ENCODE measurements at regions not wholly inside any gene's neighbourhood (a gene's known extent, or its start where the extent isn't known, plus 50 kb on each side); places are given as distances from the start of the nearest gene placed in this dataset.

- intact Hi-C loops (cut with DNase I): no loop called here
- no peak for DNase-seq
- Histone ChIP-seq H3K4me3 (ENCODE audit: low read length in 3 of 3) (no peak overlapping the region), H3K9me3 (ENCODE audit: control insufficient read depth in 2 of 3, insufficient read depth in 1 of 3, low read length in 3 of 3) (peaks cover 0 to 13% (median 3%) of the 10 kb centered on the region in 3 donors), H3K9ac (ENCODE audit: low read length in 3 of 3) (no peak overlapping the region), H3K27me3 (ENCODE audit: control insufficient read depth, insufficient read depth, low read length) (no peaks in the 10 kb centered on the region), H3K27ac (ENCODE audit: low read depth in 2 of 2, low read length in 2 of 2) (no peak overlapping the region), H3K4me1 (ENCODE audit: control insufficient read depth in 2 of 3, insufficient read depth in 2 of 3, low read depth in 1 of 3, low read length in 3 of 3) (no peaks in the 10 kb centered on the region), H3K36me3 (ENCODE audit: control insufficient read depth in 2 of 3, insufficient read depth in 3 of 3, low read length in 3 of 3) (no peaks in the 10 kb centered on the region)
- no peak for TF ChIP-seq CTCF (IDR thresholded peaks at IDR 0.05; ENCODE audit: borderline replicate concordance, extremely low read depth, insufficient read depth)
- no peak for FAIRE-seq
Observed at GRCh38 chr12:127175361-127175760, 1091.6 kb upstream of the TMEM132C start.

GRCh38 chr12:127176804-127177203, 1090.2 kb upstream of the TMEM132C start:
- H3K4me1 ChIP-seq (ENCODE audit: control insufficient read depth in 2 of 3, insufficient read depth in 2 of 3, low read depth in 1 of 3, low read length in 3 of 3): no peaks in the 10 kb centered on the region
- H3K4me3 ChIP-seq (ENCODE audit: low read length in 3 of 3): no peak overlapping the region
- H3K9me3 ChIP-seq (ENCODE audit: control insufficient read depth in 2 of 3, insufficient read depth in 1 of 3, low read length in 3 of 3): peaks cover 0 to 13% (median 3%) of the 10 kb centered on the region in 3 donors
- intact Hi-C loops (cut with DNase I): no loop called here
- H3K9ac ChIP-seq (ENCODE audit: low read length in 3 of 3): no peak overlapping the region
- no peaks in the 10 kb centered on the region for H3K36me3 ChIP-seq (ENCODE audit: control insufficient read depth in 2 of 3, insufficient read depth in 3 of 3, low read length in 3 of 3)
- DNase-seq: no peak
- H3K27me3 ChIP-seq (ENCODE audit: control insufficient read depth, insufficient read depth, low read length): no peaks in the 10 kb centered on the region
- no peak for FAIRE-seq
- TF ChIP-seq CTCF (IDR thresholded peaks at IDR 0.05; ENCODE audit: borderline replicate concordance, extremely low read depth, insufficient read depth): no peak
- H3K27ac ChIP-seq (ENCODE audit: low read depth in 2 of 2, low read length in 2 of 2): no peak overlapping the region

GRCh38 chr12:127178052-127178451, 1088.9 kb upstream of the TMEM132C start:
- Histone ChIP-seq H3K27ac (ENCODE audit: low read depth in 2 of 2, low read length in 2 of 2) (no peak overlapping the region), H3K4me1 (ENCODE audit: control insufficient read depth in 2 of 3, insufficient read depth in 2 of 3, low read depth in 1 of 3, low read length in 3 of 3) (no peaks in the 10 kb centered on the region), H3K4me3 (ENCODE audit: low read length in 3 of 3) (no peak overlapping the region), H3K9me3 (ENCODE audit: control insufficient read depth in 2 of 3, insufficient read depth in 1 of 3, low read length in 3 of 3) (peaks cover 0 to 13% (median 3%) of the 10 kb centered on the region in 3 donors), H3K27me3 (ENCODE audit: control insufficient read depth, insufficient read depth, low read length) (no peaks in the 10 kb centered on the region), H3K36me3 (ENCODE audit: control insufficient read depth in 2 of 3, insufficient read depth in 3 of 3, low read length in 3 of 3) (no peaks in the 10 kb centered on the region), H3K9ac (ENCODE audit: low read length in 3 of 3) (no peak overlapping the region)
- no peak for TF ChIP-seq CTCF (IDR thresholded peaks at IDR 0.05; ENCODE audit: borderline replicate concordance, extremely low read depth, insufficient read depth)
- intact Hi-C loops (cut with DNase I): no loop called here
- DNase-seq (no peak), FAIRE-seq (no peak)

GRCh38 chr12:127178463-127178862, 1088.5 kb upstream of the TMEM132C start:
- H3K27me3 ChIP-seq (ENCODE audit: control insufficient read depth, insufficient read depth, low read length): no peaks in the 10 kb centered on the region
- H3K4me3 ChIP-seq (ENCODE audit: low read length in 3 of 3): no peak overlapping the region
- H3K27ac ChIP-seq (ENCODE audit: low read depth in 2 of 2, low read length in 2 of 2): no peak overlapping the region
- intact Hi-C loops (cut with DNase I): no loop called here
- TF ChIP-seq CTCF (IDR thresholded peaks at IDR 0.05; ENCODE audit: borderline replicate concordance, extremely low read depth, insufficient read depth): no peak
- no peaks in the 10 kb centered on the region for H3K4me1 ChIP-seq (ENCODE audit: control insufficient read depth in 2 of 3, insufficient read depth in 2 of 3, low read depth in 1 of 3, low read length in 3 of 3)
- peaks cover 0 to 13% (median 3%) of the 10 kb centered on the region in 3 donors for H3K9me3 ChIP-seq (ENCODE audit: control insufficient read depth in 2 of 3, insufficient read depth in 1 of 3, low read length in 3 of 3)
- FAIRE-seq: no peak
- no peak overlapping the region for H3K9ac ChIP-seq (ENCODE audit: low read length in 3 of 3)
- H3K36me3 ChIP-seq (ENCODE audit: control insufficient read depth in 2 of 3, insufficient read depth in 3 of 3, low read length in 3 of 3): no peaks in the 10 kb centered on the region
- no peak for DNase-seq
